SK-N-SH (cell line): ENCODE measurements at regions not wholly inside any gene's neighbourhood (a gene's known extent, or its start where the extent isn't known, plus 50 kb on each side); places are given as distances from the start of the nearest gene placed in this dataset.

Experiments
- CTCF ChIA-PET: fragments of 300-600, 350-600 bp; formaldehyde crosslinking; extraction: SDS; loops from one replicate; lab custom pipeline; 2021; lab: Yijun Ruan, JAX
- POLR2A ChIA-PET: fragments of 350-600 bp; sonication (Branson Sonifier 250); formaldehyde crosslinking; extraction: SDS; loops from one replicate; lab custom pipeline; 2020; ENCODE audit warnings: antibody characterized with exemption, inconsistent platforms; lab: Yijun Ruan, JAX
- DNase-seq: peaks from one replicate; pipeline ENCODE4 v3.0.0; 2012
- H2AFZ ChIP-seq: fragments of 200-600 bp; sonication (generic); 2 replicates; pipeline ENCODE4 v1.8.1; 2016; ENCODE audit warnings: antibody characterized with exemption, mild to moderate bottlenecking, low read depth
- H3F3A ChIP-seq: fragments of 200-600 bp; sonication (generic); replicated peaks from 2 replicates; pipeline ENCODE3; 2016; ENCODE audit warnings: antibody characterized with exemption, mild to moderate bottlenecking; ENCODE audit not compliant: insufficient read depth
- H3K27ac ChIP-seq, 2 experiments: fragments of 200-500 bp in 1 of 2; fragments of 200-600 bp in 1 of 2; sonication (Bioruptor generic) in 1 of 2; sonication (generic), shearing (Covaris generic) in 1 of 2; 2 replicates each; pipeline versions ENCODE4 v1.5.1 to v1.6.1; 2014 to 2016; ENCODE audit warnings: low read depth in 2 of 2, inconsistent platforms in 1 of 2, low read length in 1 of 2, mild to moderate bottlenecking in 1 of 2, mixed read lengths in 1 of 2
- H3K27me3 ChIP-seq: fragments of 200-600 bp; sonication (generic), shearing (Covaris generic); 2 replicates; pipeline ENCODE4 v1.6.1; 2016; ENCODE audit warnings: mixed run types; ENCODE audit not compliant: insufficient read depth
- H3K36me3 ChIP-seq, 2 experiments: fragments of 200-500 bp in 1 of 2; fragments of 200-600 bp in 1 of 2; sonication (Bioruptor generic) in 1 of 2; sonication (generic) in 1 of 2; replicated peaks in 1 of 2; 2 replicates each; pipeline versions ENCODE3 to v1.5.1; 2014 to 2016; ENCODE audit warnings: low read length in 1 of 2, mild to moderate bottlenecking in 1 of 2; ENCODE audit not compliant: insufficient read depth in 2 of 2, control insufficient read depth in 1 of 2
- H3K4me1 ChIP-seq, 2 experiments: fragments of 200-500 bp in 1 of 2; fragments of 200-600 bp in 1 of 2; sonication (Bioruptor generic) in 1 of 2; sonication (generic), shearing (Covaris generic) in 1 of 2; 2 replicates each; pipeline versions ENCODE4 v1.5.1 to v1.6.1; 2014 to 2016; ENCODE audit warnings: low read depth in 1 of 2, low read length in 1 of 2, mixed run types in 1 of 2; ENCODE audit not compliant: insufficient read depth in 2 of 2, control insufficient read depth in 1 of 2
- H3K4me2 ChIP-seq: fragments of 200-600 bp; sonication (generic), shearing (Covaris generic); 2 replicates; pipeline ENCODE4 v1.6.1; 2017; ENCODE audit warnings: mixed run types
- H3K4me3 ChIP-seq, 2 experiments: fragments of 200-500 bp in 1 of 2; fragments of 200-600 bp in 1 of 2; sonication (Bioruptor generic) in 1 of 2; sonication (generic), shearing (Covaris generic) in 1 of 2; 2 replicates each; pipeline versions ENCODE4 v1.5.1 to v1.8.1; 2014 to 2016; ENCODE audit warnings: low read depth in 2 of 2, inconsistent platforms in 1 of 2, low read length in 1 of 2, mild to moderate bottlenecking in 1 of 2, mixed read lengths in 1 of 2, moderate library complexity in 1 of 2
- H3K79me2 ChIP-seq: fragments of 200-600 bp; sonication (generic); 2 replicates; pipeline ENCODE4 v1.8.1; 2017; ENCODE audit warnings: mild to moderate bottlenecking; ENCODE audit not compliant: insufficient read depth
- H3K9ac ChIP-seq: fragments of 200-600 bp; sonication (generic); 2 replicates; pipeline ENCODE4 v1.6.1; 2017; ENCODE audit warnings: mixed run types
- H3K9me2 ChIP-seq: fragments of 200-600 bp; sonication (generic); 2 replicates; pipeline ENCODE4 v1.6.1; 2017; ENCODE audit warnings: mixed run types
- H3K9me3 ChIP-seq: fragments of 200-600 bp; sonication (generic); 2 replicates; pipeline ENCODE4 v1.6.1; 2017; ENCODE audit warnings: mixed run types, mild to moderate bottlenecking, moderate library complexity
- H4K20me1 ChIP-seq: fragments of 200-600 bp; sonication (generic); 2 replicates; pipeline ENCODE4 v1.6.1; 2017; ENCODE audit warnings: mild to moderate bottlenecking, mixed run types; ENCODE audit not compliant: insufficient read depth
- CTCF ChIP-seq: fragments of 200-600 bp; sonication (generic); IDR thresholded peaks from 2 replicates; pipeline ENCODE4 v1.6.1; 2017; ENCODE audit warnings: antibody characterized with exemption, mild to moderate bottlenecking, moderate library complexity
- EZH2phosphoT487 ChIP-seq: fragments of 200-600 bp; sonication (generic); IDR thresholded peaks from 2 replicates; pipeline ENCODE4 v1.6.1; 2017; ENCODE audit warnings: low read depth, mixed run types, mild to moderate bottlenecking, antibody characterized with exemption, moderate library complexity, borderline replicate concordance
- FOSL2 ChIP-seq: IDR thresholded peaks from 2 replicates; pipeline ENCODE4 v1.4.0; 2012; ENCODE audit warnings: low read depth, mild to moderate bottlenecking, moderate library complexity, borderline replicate concordance
- FOXJ3 ChIP-seq: sonication (generic); formaldehyde crosslinking; IDR thresholded peaks from 2 replicates; pipeline ENCODE4 v1.5.1; 2020; ENCODE audit warnings: mild to moderate bottlenecking, missing genetic modification reagents
- FOXM1 ChIP-seq: IDR thresholded peaks from 2 replicates; pipeline ENCODE4 v1.4.0; 2012; ENCODE audit warnings: low read depth, mild to moderate bottlenecking
- JUND ChIP-seq: IDR thresholded peaks from 2 replicates; pipeline ENCODE4 v1.4.0; 2012
- MEF2A ChIP-seq: IDR thresholded peaks from 2 replicates; pipeline ENCODE4 v1.4.0; 2012; ENCODE audit warnings: low read depth, borderline replicate concordance
- NFIC ChIP-seq: IDR thresholded peaks from 2 replicates; pipeline ENCODE4 v1.4.0; 2012; ENCODE audit warnings: borderline replicate concordance
- NRF1 ChIP-seq: IDR thresholded peaks from 2 replicates; pipeline ENCODE4 v1.6.1; 2012; ENCODE audit warnings: low read depth, mild to moderate bottlenecking, low read length
- PBX3 ChIP-seq: IDR thresholded peaks from 2 replicates; pipeline ENCODE4; 2012
- RAD21 ChIP-seq: IDR thresholded peaks from 2 replicates; pipeline ENCODE4 v1.6.1; 2012; ENCODE audit warnings: mild to moderate bottlenecking, low read length
- RXRA ChIP-seq: IDR thresholded peaks from 2 replicates; pipeline ENCODE4 v1.4.0; 2012; ENCODE audit warnings: low read depth, mild to moderate bottlenecking, borderline replicate concordance
- SMC3 ChIP-seq: IDR thresholded peaks from 2 replicates; pipeline ENCODE4 v1.6.1; 2012; ENCODE audit warnings: low read depth, low read length, improper control_type of control experiment
- TAF1 ChIP-seq: IDR thresholded peaks from 2 replicates; pipeline ENCODE4 v1.6.1; 2012; ENCODE audit warnings: low read depth, mild to moderate bottlenecking, low read length, moderate library complexity, borderline replicate concordance
- TCF12 ChIP-seq: IDR thresholded peaks from 2 replicates; pipeline ENCODE4 v1.4.0; 2012
- TEAD4 ChIP-seq: IDR thresholded peaks from 2 replicates; pipeline ENCODE4 v1.4.0; 2012; ENCODE audit warnings: mild to moderate bottlenecking, borderline replicate concordance; ENCODE audit not compliant: insufficient read depth
- YY1 ChIP-seq: IDR thresholded peaks from 2 replicates; pipeline ENCODE4 v1.4.0; 2012; ENCODE audit warnings: low read depth, mild to moderate bottlenecking
- WGBS: methylation state at CpG from one replicate; pipeline ENCODE4 v1.1.6; 2017; ENCODE audit warnings: low lambda C conversion rate; 5-methylcytosine and 5-hydroxymethylcytosine counted together
- TF ChIP-seq, protein P1 (sequence below): IDR thresholded peaks from 2 replicates; pipeline ENCODE4 v1.4.0; 2012; ENCODE audit warnings: low read depth
- TF ChIP-seq, protein P2 (sequence below): fragments of 150-350 bp; IDR thresholded peaks from 2 replicates; pipeline ENCODE4 v1.6.1; 2016; ENCODE audit warnings: mild to moderate bottlenecking, low read depth, low read length
- TF ChIP-seq, protein P3 (sequence below): IDR thresholded peaks from 2 replicates; pipeline ENCODE4 v1.6.1; 2012; ENCODE audit warnings: mild to moderate bottlenecking, low read depth, low read length, moderate library complexity

GRCh38 chr10:21280971-21281572 lies 244.4 kb downstream of the SKIDA1 start:
- no peak overlapping the region for H3K27ac ChIP-seq
- ChIA-PET POLR2A (no interaction called here), CTCF (no interaction called here)
- no peak overlapping the region for H3K9ac ChIP-seq
- H2AFZ ChIP-seq, result no peak overlapping the region
- H3K9me3 ChIP-seq, result no peaks in the 10 kb centered on the region
- H3K79me2 ChIP-seq, result no peaks in the 10 kb centered on the region
- peaks cover 3% of the 10 kb centered on the region for H3F3A ChIP-seq
- no peak for TF ChIP-seq RAD21
- TF ChIP-seq JUND, result no peak
- TF ChIP-seq YY1, result no peak
- no peak for TF ChIP-seq PBX3
- TF ChIP-seq SMC3, result no peak
- no peak overlapping the region for H3K4me3 ChIP-seq
- 94% methylated on average over 2 of the region's 2 CpGs for WGBS
- H4K20me1 ChIP-seq, result no peaks in the 10 kb centered on the region
- H3K9me2 ChIP-seq, result no peaks in the 10 kb centered on the region
- no peak overlapping the region for H3K4me2 ChIP-seq
- H3K4me1 ChIP-seq, result peaks cover 0 to 14% of the 10 kb centered on the region in 2 experiments; a peak in 1 of 4 replicates
- H3K27me3 ChIP-seq, result no peaks in the 10 kb centered on the region
- H3K36me3 ChIP-seq, result no peaks in the 10 kb centered on the region
- no peak for DNase-seq

DNA sequence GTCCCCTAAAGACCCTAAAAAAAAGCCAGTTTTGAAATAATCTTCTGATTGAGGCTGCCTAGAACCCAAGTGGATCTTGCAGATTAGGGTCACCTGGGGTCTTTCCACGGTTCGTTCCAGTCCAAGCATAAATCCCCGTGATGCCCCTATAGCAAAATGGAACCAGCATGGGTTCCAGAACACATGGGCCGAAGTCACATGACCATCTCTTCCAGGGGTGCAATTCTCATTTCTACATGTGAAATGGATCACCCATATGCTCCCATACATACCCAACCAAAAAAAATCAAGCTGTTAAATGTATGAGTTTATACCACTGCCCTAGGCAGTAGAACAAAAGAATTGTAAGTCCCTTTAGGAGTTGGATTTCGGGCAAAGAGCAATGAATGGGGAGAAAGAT lies 245.4 kb downstream of the SKIDA1 start:
- POLR2A ChIA-PET, result interaction anchor here (0.6 kb wide), 1 partner anchor 678 kb away, joined by 3 read pairs; no protein-coding TSS in a partner anchor
- H3K4me2 ChIP-seq, result no peak overlapping the region
- 96% methylated on average over 5 of the region's 5 CpGs for WGBS
- H4K20me1 ChIP-seq, result no peaks in the 10 kb centered on the region
- no peak overlapping the region for H3K4me3 ChIP-seq
- no peak overlapping the region for H3K9ac ChIP-seq
- no peaks in the 10 kb centered on the region for H3K9me3 ChIP-seq
- no peak overlapping the region for H2AFZ ChIP-seq
- H3K36me3 ChIP-seq, result no peaks in the 10 kb centered on the region
- no peaks in the 10 kb centered on the region for H3K79me2 ChIP-seq
- H3K9me2 ChIP-seq, result no peaks in the 10 kb centered on the region
- CTCF ChIA-PET, result interaction anchor here (1.1 to 2.5 kb wide), 6 partner anchors 9 to 657 kb away, joined by 3 to 18 read pairs (median 6); no protein-coding TSS in a partner anchor
- no peak for DNase-seq
- no peaks in the 10 kb centered on the region for H3K27me3 ChIP-seq
- H3K4me1 ChIP-seq, result peaks cover 0 to 5% of the 10 kb centered on the region in 2 experiments; a peak in 1 of 4 replicates
- no peak for TF ChIP-seq NFIC
- no peak for TF ChIP-seq MEF2A
- no peak for TF ChIP-seq SMC3
- no peak for TF ChIP-seq NRF1
- TF ChIP-seq FOXJ3, result no peak
- no peak for TF ChIP-seq TEAD4
- TF ChIP-seq, protein P1, sequence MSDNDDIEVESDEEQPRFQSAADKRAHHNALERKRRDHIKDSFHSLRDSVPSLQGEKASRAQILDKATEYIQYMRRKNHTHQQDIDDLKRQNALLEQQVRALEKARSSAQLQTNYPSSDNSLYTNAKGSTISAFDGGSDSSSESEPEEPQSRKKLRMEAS, result no peak
- no peak for TF ChIP-seq TAF1
- TF ChIP-seq YY1, result no peak
- TF ChIP-seq, protein P2, sequence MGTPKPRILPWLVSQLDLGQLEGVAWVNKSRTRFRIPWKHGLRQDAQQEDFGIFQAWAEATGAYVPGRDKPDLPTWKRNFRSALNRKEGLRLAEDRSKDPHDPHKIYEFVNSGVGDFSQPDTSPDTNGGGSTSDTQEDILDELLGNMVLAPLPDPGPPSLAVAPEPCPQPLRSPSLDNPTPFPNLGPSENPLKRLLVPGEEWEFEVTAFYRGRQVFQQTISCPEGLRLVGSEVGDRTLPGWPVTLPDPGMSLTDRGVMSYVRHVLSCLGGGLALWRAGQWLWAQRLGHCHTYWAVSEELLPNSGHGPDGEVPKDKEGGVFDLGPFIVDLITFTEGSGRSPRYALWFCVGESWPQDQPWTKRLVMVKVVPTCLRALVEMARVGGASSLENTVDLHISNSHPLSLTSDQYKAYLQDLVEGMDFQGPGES, result no peak
- TF ChIP-seq, protein P3, sequence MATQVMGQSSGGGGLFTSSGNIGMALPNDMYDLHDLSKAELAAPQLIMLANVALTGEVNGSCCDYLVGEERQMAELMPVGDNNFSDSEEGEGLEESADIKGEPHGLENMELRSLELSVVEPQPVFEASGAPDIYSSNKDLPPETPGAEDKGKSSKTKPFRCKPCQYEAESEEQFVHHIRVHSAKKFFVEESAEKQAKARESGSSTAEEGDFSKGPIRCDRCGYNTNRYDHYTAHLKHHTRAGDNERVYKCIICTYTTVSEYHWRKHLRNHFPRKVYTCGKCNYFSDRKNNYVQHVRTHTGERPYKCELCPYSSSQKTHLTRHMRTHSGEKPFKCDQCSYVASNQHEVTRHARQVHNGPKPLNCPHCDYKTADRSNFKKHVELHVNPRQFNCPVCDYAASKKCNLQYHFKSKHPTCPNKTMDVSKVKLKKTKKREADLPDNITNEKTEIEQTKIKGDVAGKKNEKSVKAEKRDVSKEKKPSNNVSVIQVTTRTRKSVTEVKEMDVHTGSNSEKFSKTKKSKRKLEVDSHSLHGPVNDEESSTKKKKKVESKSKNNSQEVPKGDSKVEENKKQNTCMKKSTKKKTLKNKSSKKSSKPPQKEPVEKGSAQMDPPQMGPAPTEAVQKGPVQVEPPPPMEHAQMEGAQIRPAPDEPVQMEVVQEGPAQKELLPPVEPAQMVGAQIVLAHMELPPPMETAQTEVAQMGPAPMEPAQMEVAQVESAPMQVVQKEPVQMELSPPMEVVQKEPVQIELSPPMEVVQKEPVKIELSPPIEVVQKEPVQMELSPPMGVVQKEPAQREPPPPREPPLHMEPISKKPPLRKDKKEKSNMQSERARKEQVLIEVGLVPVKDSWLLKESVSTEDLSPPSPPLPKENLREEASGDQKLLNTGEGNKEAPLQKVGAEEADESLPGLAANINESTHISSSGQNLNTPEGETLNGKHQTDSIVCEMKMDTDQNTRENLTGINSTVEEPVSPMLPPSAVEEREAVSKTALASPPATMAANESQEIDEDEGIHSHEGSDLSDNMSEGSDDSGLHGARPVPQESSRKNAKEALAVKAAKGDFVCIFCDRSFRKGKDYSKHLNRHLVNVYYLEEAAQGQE, result no peak
- TF ChIP-seq TCF12, result no peak
- no peak for TF ChIP-seq RXRA
- no peak for TF ChIP-seq EZH2phosphoT487
- TF ChIP-seq FOXM1, result no peak
- TF ChIP-seq RAD21, result no peak
- TF ChIP-seq CTCF, result no peak
- TF ChIP-seq FOSL2, result no peak
- H3K27ac ChIP-seq, result no peak overlapping the region
- no peaks in the 10 kb centered on the region for H3F3A ChIP-seq
